ENCODE measurements at regions not wholly inside any gene's neighbourhood (a gene's known extent, or its start where the extent isn't known, plus 50 kb on each side); places are given as distances from the start of the nearest gene placed in this dataset.

- H3K27ac ChIP-seq (ENCODE audit: low read depth, low read length) = no peak overlapping the region
- WGBS, 3 donors = 42 to 96% (median 75%) methylated on average over 1 of the region's 1 CpG
These were observed 111.2 kb upstream of the CARMIL1 start for GRCh38 chr6:25167961-25168360.

- 85 to 96% (median 87%) methylated on average over 3 of the region's 3 CpGs for whole genome bisulfite sequencing, 3 donors
These were observed 110.5 kb upstream of the CARMIL1 start for GRCh38 chr6:25168637-25169036.

GRCh38 chr6:25169553-25169952 is 109.6 kb upstream of the CARMIL1 start:
- no peak overlapping the region for H3K27ac ChIP-seq (ENCODE audit: low read depth, low read length)

More at GRCh38 chr6:25168637-25169036, 110.5 kb upstream of the CARMIL1 start:
- no peak overlapping the region for H3K27ac ChIP-seq (ENCODE audit: low read depth, low read length)

- no peak overlapping the region for H3K27ac ChIP-seq (ENCODE audit: low read depth, low read length)
- WGBS, 3 donors = 68 to 88% (median 83%) methylated on average over 7 of the region's 7 CpGs
These were observed 109.2 kb upstream of the CARMIL1 start for GRCh38 chr6:25169961-25170360.

- no peak overlapping the region for H3K27ac ChIP-seq (ENCODE audit: low read depth, low read length)
These were observed 108.5 kb upstream of the CARMIL1 start for GRCh38 chr6:25170640-25171039.

- no peak overlapping the region for H3K27ac ChIP-seq (ENCODE audit: low read depth, low read length)
- 85 to 98% (median 96%) methylated on average over 1 of the region's 1 CpG for WGBS, 3 donors
These were observed 107.9 kb upstream of the CARMIL1 start for GRCh38 chr6:25171301-25171700.

GRCh38 chr6:25172819-25173218 is 106.4 kb upstream of the CARMIL1 start:
- no peak overlapping the region for H3K27ac ChIP-seq (ENCODE audit: low read depth, low read length)
- WGBS, 3 donors = 34 to 87% (median 37%) methylated on average over 3 of the region's 3 CpGs

GRCh38 chr6:25173246-25173645 is 105.9 kb upstream of the CARMIL1 start:
- no peak overlapping the region for H3K27ac ChIP-seq (ENCODE audit: low read depth, low read length)
- 64 to 92% (median 75%) methylated on average over 1 of the region's 1 CpG for WGBS, 3 donors

- H3K27ac ChIP-seq (ENCODE audit: low read depth, low read length) = no peak overlapping the region
- 53 to 88% (median 57%) methylated on average over 4 of the region's 4 CpGs for WGBS, 3 donors
These were observed 105.2 kb upstream of the CARMIL1 start for GRCh38 chr6:25173951-25174474.

GRCh38 chr6:25174678-25175077 is 104.5 kb upstream of the CARMIL1 start:
- no peak overlapping the region for H3K27ac ChIP-seq (ENCODE audit: low read depth, low read length)

GRCh38 chr6:25175196-25175595 is 104.0 kb upstream of the CARMIL1 start:
- H3K27ac ChIP-seq (ENCODE audit: low read depth, low read length) = no peak overlapping the region
- 31 to 75% (median 44%) methylated on average over 6 of the region's 6 CpGs for WGBS, 3 donors

More at GRCh38 chr6:25174678-25175077, 104.5 kb upstream of the CARMIL1 start:
- 79 to 90% (median 81%) methylated on average over 6 of the region's 6 CpGs for WGBS, 3 donors

GRCh38 chr6:25175681-25176080 is 103.5 kb upstream of the CARMIL1 start:
- 58 to 81% (median 59%) methylated on average over 2 of the region's 2 CpGs for WGBS, 3 donors
- H3K27ac ChIP-seq (ENCODE audit: low read depth, low read length) = no peak overlapping the region

GRCh38 chr6:25176466-25176865 is 102.7 kb upstream of the CARMIL1 start:
- no peak overlapping the region for H3K27ac ChIP-seq (ENCODE audit: low read depth, low read length)

- 95 to 100% (median 96%) methylated on average over 1 of the region's 1 CpG for WGBS, 3 donors
- H3K27ac ChIP-seq (ENCODE audit: low read depth, low read length) = no peak overlapping the region
These were observed 101.6 kb upstream of the CARMIL1 start for GRCh38 chr6:25177500-25178028.

GRCh38 chr6:25178336-25179035 is 100.7 kb upstream of the CARMIL1 start:
- WGBS, 3 donors = 50 to 80% (median 58%) methylated on average over 8 of the region's 8 CpGs
- H3K27ac ChIP-seq (ENCODE audit: low read depth, low read length) = no peak overlapping the region

- H3K27ac ChIP-seq (ENCODE audit: low read depth, low read length) = no peak overlapping the region
- WGBS, 3 donors = 13 to 61% (median 17%) methylated on average over 4 of the region's 4 CpGs
These were observed 100.0 kb upstream of the CARMIL1 start for GRCh38 chr6:25179051-25179778.

GRCh38 chr6:25180630-25181349 is 98.4 kb upstream of the CARMIL1 start:
- H3K27ac ChIP-seq (ENCODE audit: low read depth, low read length) = no peak overlapping the region
- 71 to 88% (median 76%) methylated on average over 11 of the region's 11 CpGs for WGBS, 3 donors

- no peak overlapping the region for H3K27ac ChIP-seq (ENCODE audit: low read depth, low read length)
- 60 to 85% (median 63%) methylated on average over 4 of the region's 4 CpGs for WGBS, 3 donors
These were observed 97.8 kb upstream of the CARMIL1 start for GRCh38 chr6:25181350-25181724.

- WGBS, 3 donors = 92 to 94% (median 93%) methylated on average over 1 of the region's 1 CpG
- no peak overlapping the region for H3K27ac ChIP-seq (ENCODE audit: low read depth, low read length)
These were observed 97.3 kb upstream of the CARMIL1 start for GRCh38 chr6:25181923-25182322.
